ENCODE measurements at regions not wholly inside any gene's neighbourhood (a gene's known extent, or its start where the extent isn't known, plus 50 kb on each side); places are given as distances from the start of the nearest gene placed in this dataset.

DNA sequence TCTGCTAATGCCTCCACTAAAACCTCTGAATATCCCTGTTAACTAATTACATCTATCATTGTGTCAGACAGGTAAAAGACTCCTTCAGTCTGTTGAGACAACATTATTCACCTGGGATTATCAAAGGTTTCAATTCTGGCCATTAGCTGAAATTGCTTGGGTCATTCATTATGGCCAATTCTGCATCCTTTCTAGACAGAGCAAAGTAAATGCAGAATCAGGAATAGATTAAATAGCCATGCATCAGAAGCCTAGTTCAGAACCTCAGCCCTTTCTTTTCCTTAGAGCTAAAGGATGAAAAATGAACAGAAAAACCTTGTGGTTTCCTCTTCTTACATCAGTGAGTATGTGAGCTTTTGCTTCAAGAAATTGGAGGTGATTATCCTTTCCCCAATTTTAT, 665.4 kb upstream of the CAMK1G start:
- TF ChIP-seq, protein P1, sequence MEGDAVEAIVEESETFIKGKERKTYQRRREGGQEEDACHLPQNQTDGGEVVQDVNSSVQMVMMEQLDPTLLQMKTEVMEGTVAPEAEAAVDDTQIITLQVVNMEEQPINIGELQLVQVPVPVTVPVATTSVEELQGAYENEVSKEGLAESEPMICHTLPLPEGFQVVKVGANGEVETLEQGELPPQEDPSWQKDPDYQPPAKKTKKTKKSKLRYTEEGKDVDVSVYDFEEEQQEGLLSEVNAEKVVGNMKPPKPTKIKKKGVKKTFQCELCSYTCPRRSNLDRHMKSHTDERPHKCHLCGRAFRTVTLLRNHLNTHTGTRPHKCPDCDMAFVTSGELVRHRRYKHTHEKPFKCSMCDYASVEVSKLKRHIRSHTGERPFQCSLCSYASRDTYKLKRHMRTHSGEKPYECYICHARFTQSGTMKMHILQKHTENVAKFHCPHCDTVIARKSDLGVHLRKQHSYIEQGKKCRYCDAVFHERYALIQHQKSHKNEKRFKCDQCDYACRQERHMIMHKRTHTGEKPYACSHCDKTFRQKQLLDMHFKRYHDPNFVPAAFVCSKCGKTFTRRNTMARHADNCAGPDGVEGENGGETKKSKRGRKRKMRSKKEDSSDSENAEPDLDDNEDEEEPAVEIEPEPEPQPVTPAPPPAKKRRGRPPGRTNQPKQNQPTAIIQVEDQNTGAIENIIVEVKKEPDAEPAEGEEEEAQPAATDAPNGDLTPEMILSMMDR (conservative IDR thresholded peaks at IDR 0.05; ENCODE audit: low read depth in 2 of 2) = no peak
- TF ChIP-seq POLR2AphosphoS5 (IDR thresholded peaks at IDR 0.05; ENCODE audit: low read depth) (no peak), CREB1 (CRISPR knock-in tag; IDR thresholded peaks at IDR 0.05; ENCODE audit: low read depth) (no peak)
- TF ChIP-seq, protein P2, sequence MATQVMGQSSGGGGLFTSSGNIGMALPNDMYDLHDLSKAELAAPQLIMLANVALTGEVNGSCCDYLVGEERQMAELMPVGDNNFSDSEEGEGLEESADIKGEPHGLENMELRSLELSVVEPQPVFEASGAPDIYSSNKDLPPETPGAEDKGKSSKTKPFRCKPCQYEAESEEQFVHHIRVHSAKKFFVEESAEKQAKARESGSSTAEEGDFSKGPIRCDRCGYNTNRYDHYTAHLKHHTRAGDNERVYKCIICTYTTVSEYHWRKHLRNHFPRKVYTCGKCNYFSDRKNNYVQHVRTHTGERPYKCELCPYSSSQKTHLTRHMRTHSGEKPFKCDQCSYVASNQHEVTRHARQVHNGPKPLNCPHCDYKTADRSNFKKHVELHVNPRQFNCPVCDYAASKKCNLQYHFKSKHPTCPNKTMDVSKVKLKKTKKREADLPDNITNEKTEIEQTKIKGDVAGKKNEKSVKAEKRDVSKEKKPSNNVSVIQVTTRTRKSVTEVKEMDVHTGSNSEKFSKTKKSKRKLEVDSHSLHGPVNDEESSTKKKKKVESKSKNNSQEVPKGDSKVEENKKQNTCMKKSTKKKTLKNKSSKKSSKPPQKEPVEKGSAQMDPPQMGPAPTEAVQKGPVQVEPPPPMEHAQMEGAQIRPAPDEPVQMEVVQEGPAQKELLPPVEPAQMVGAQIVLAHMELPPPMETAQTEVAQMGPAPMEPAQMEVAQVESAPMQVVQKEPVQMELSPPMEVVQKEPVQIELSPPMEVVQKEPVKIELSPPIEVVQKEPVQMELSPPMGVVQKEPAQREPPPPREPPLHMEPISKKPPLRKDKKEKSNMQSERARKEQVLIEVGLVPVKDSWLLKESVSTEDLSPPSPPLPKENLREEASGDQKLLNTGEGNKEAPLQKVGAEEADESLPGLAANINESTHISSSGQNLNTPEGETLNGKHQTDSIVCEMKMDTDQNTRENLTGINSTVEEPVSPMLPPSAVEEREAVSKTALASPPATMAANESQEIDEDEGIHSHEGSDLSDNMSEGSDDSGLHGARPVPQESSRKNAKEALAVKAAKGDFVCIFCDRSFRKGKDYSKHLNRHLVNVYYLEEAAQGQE (IDR thresholded peaks at IDR 0.05; ENCODE audit: unreplicated experiment) = no peak

Data from GM23338 (cell line).